HL-60/S4 treated with retinoic acid at 250 ng/mL for 4 days and 3 days (cell line): ENCODE measurements at regions not wholly inside any gene's neighbourhood (a gene's known extent, or its start where the extent isn't known, plus 50 kb on each side); places are given as distances from the start of the nearest gene placed in this dataset.
"Not testable (repeated sequence)": the region's sequence is repeated elsewhere in the genome, so short reads cannot be mapped to it uniquely, and the experiment has no call there.

Experiments used
- in situ Hi-C: fragments of 300-500 bp; cut with MboI; formaldehyde crosslinking; loops from 2 replicates; pipeline ENCODE4 v1.7.0; 2022; ENCODE audit warnings: low sequenced_read_pairs

DNA sequence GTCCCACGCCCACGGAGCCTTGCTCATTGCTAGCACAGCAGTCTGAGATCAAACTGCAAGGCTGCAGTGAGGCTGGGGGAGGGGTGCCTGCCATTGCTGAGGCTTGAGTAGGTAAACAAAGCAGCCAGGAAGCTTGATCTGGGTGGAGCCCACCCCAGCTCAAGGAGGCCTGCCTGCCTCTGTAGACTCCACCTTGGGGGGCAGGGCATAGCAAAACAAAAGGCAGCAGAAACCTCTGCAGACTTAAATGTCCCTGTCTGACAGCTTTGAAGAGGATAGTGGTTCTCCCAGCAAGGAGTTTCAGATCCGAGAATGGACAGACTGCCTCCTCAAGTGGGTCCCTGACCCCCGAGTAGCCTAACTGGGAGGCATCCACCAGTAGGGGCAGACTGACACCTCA lies 239.7 kb downstream of the DAD1 start:
- in situ Hi-C loops, result not testable (repeated sequence)

DNA sequence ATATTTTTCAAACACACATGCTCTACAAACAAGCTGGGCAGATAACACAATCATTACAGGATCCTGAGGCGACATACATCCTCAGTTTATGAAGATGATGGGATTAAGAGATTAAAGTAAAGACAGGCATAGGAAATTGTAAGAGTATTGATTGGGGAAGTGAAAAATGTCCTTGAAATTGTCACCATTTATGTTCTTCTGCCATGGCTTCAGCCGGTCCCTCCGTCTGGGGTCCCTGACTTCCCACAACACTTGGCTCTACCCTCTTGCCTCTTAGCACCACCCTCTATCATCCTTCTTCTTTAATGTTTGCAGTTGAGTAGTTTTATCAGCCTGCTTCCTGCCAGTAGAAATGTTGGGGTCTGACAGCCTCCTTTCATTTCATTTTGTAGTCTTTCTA lies 244.4 kb downstream of the DAD1 start:
- in situ Hi-C loops, result no loop called here

DNA sequence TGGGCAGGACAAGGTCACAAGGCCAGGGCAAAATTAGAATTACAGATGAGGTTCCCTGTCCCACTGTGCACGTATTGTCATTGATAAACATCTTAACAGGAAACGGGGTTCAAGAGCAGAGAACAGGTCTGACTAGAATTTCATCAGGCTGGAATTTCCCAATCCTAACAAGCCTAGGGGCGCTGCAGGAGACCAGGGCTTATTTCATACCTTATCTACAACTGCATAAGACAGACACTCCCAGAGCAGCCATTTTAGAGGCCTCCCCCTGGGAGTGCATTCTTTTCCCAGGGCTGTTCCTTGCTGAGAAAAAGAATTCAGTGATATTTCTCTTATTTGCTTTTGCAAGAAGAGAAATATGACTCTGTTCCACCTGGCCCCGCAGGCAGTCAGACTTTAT lies 244.8 kb downstream of the DAD1 start:
- in situ Hi-C loops, result not testable (repeated sequence)

DNA sequence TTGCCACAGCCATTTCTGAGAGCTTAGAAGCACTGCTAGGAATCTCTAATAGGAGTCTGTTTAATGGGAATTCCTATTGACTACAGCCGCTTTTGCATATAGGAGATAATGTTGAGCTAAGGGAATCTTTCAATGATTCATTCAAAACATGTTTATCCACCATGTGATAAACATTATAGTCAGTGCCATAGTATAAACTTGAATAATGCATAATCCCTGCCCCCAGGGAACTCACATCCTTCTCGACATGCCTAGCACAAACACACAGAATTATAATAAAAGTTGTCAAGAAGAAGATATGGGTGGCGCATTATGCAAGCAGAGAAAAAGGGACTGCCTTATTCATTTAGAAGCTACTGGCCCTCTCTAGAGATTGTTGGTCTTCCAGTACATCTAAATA lies 248.0 kb downstream of the DAD1 start:
- in situ Hi-C loops, result no loop called here

DNA sequence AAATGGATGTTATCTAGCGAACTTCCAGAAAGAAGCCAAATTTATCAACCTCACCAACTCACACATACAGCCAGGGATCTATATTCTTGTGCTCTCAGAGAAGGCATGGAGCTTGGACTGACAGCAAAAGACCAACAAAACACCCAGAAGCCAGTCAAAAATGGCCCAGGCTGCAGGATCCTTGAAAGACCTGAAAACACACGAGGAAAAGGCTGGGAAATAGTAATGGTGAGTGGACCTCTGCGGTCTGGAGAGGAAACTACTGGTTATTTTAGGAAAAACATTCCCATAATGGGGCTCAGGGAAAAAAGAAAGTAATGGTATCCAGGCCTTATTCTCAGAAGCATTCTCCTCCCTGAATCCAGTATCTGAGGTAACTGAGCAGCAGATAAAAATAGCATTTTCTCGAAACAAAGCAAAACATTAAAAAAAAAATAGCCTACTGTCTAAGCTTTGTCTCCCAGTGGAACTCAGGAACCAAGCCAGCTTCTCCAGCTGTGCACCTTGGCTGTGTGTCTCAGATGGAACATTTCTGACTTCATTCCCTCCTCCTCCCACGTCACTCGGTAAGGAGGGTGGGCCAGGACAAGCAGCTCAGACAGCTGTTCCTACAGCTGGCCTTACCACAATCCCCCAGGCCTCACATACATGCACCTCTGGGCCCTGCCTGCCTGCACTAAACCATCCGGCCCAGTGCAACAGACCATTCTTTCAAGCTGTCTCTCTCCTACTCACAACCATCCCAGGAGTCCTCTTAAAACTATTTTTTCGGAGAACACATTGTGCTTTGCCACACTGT lies 249.9 kb downstream of the DAD1 start:
- in situ Hi-C loops, result no loop called here

DNA sequence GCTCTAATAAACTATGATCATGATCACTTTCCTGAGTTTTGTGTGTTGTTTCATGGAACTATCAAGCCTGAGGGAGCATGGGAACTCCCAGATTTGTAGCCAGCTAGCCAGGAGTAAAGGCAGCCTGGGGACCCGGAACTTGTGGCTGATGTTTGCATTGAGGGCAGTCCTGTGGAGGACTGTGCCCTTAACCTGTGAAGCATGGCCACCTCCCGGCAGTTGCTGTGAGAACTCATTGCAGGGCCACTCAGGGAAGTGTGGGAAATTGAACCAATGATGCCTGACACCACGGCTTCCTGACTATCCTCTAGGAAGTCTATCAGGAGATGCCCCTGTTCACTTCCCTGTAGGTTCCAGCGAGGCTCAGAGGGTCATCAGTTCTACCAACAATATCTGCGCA lies 250.6 kb downstream of the DAD1 start:
- in situ Hi-C loops, result no loop called here

DNA sequence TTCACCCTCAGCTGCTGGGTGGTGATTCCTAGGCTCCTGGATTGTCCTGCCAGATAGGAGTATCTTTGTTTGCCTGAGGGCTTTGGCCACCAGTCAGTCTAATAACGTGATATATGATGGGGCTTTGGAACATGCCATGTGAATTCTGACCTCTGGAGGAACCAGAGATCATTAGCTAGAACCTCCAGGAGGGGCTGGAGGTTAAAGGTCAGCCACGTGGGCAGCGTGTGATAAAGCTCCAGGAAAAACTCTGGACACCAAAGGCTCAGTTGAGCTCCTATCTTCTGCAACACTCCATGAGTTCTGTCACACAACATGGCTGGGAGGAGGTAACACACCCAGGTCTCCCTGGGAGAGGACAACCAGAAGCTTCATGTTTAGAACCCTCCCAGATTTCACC lies 251.1 kb downstream of the DAD1 start:
- in situ Hi-C loops, result no loop called here

DNA sequence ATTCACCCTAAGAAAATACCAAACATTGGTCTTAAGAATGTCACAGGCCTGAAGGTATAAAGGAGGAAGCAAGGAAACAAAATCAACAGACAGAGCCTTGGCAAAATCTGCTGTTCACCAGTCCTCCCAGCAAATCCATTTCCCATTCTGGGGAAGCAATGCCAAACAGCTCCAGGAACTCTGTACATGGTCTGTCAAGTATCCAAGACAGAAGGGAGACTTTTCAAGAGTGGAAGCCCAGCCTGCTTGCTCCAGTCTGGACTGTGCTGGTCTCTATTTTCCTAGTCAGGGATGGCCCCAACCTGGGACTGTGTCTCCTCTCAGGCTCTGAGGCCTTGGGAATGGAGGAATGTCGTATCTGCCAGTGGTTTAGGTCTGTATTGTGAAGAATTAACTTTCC lies 251.5 kb downstream of the DAD1 start:
- in situ Hi-C loops, result no loop called here

DNA sequence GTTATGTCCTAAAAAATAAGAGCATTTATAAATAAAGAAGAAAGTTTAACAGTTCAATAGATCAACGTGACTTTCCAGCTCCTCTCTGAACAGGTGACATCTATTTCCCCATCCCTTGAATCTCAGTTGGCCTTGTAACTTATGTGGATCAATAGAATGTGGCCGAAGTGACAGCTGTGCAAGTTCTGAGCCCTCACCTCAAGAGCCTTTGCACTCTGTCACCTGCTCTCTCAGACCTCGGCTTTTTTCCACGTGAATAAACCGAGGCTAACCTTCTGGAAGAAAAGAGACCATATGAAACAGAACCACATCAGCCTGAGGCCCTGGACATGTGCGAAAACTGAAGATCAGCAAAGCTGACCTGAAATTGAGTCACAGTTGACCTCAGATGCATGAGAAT lies 253.0 kb downstream of the DAD1 start:
- in situ Hi-C loops, result no loop called here

DNA sequence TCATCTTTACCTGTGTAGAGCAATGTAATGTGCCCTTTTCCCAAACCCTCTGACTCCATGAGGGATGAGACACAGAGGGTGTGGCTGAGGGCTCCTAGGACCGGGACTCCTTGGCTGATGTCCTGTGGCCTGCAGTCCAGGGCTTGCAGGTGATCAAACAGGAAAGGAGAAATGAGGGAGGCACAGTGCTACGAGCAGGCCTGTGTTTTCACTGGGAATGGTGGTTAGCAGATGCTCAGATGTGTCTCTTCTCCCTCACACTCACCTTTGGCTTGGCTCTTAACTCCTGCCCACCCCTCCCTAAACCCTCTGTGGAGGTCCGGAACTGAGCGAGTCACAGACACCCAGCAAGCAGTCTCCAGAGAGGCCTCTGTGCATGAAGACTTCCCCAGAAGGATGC lies 254.4 kb downstream of the DAD1 start:
- in situ Hi-C loops, result no loop called here

DNA sequence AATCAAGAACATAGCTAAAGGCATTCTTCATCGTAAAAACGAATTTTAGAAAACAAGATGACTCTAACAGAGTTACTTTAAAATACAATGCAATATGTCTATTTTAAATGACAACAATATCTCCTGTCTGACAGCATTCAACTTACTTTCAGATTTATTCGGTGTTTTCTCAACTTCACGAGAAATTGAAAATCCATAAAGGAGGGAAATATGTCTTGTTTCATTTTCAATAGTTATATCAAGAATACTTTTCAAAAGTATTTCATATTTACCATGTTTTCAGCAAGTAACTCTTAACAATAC lies 254.8 kb downstream of the DAD1 start:
- in situ Hi-C loops, result no loop called here

DNA sequence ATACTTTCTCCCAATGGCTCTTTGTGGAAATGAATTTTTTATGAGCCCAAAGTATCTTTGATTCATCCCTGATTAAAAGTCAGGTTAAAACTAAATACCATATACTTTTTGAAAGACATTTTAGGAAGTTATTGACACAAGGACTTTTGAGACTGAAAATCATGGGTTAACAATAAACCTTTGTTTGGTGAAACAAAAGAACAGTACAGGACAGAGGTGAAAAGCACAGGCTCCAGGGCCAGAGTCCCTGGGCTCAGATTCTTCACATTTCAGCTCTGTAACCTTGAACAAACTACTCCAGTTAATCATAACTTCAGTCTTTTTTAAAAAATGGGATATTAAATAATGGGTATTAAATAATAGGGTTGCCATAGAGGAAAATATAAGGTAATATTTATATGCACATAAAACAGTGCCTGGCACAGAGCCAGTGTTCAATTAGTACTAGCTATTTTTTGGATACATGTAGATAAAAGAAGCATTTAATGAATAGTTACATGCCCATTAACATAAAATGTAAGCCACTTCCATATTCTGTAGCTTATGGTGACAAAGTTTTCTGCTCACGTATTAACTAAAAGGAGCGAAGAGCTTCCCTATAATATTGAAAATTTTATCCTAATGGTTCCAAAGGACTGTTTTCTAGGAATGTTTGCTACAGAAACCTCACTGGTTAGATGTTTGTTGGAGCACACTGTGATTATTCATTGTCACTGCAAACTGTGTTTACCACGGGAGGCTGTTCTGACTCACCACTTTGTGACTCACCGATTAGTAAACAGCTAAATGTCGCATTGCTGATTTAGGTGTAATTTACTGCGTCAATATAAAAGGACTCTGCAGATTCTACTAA lies 255.4 kb downstream of the DAD1 start:
- in situ Hi-C loops, result no loop called here

DNA sequence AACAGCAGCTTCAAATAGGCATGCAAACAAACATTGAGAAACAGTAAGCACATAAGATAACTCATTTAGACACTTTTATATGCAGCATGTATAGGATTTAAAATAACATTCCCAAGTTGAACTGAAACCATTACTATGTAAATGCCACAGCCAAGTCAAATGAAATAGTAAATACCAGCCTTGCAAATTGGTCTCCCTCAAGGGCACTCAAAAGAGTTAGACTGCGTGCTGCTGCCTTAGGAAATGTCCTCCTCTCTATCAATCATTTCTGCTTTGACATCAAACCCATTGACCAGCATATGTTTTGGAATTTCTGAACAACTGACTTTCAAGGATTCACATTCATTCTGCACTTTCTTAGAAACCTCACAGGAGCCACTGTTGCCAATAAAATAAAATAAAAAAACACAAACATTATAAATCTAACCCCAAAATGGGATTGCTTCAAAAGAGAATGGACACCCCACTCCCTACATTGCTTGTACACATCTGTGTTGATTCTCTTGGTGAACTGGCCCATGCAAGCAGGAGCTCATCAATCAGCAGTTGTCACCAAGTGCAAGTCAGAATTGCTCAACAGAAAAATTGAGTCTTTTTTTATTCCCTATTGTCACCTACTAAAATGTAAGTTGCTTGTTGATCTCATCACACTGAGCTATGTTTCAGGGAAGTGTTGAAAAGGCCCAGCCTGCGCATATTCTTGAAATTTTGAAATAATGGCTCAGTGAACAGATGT lies 256.2 kb downstream of the DAD1 start:
- in situ Hi-C loops, result no loop called here

DNA sequence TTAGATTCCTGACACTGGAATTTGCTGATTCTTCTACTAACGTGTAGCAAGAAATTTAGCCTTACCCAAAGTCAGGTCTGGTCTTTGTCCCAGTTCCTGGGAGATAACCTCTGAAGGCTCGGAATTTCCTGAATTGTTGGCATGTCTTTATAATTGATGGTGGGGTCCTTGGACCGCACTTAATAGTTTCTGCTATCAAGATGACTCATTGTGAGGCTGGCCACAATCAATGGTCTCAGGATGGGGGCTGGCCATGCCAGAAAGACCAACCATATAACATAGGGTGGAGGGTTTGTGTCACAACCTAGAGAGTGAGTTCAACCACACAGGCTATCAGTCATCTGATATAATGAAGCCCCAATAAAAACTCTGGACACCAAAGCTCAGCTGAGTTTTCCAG lies 259.7 kb downstream of the DAD1 start:
- in situ Hi-C loops, result no loop called here

DNA sequence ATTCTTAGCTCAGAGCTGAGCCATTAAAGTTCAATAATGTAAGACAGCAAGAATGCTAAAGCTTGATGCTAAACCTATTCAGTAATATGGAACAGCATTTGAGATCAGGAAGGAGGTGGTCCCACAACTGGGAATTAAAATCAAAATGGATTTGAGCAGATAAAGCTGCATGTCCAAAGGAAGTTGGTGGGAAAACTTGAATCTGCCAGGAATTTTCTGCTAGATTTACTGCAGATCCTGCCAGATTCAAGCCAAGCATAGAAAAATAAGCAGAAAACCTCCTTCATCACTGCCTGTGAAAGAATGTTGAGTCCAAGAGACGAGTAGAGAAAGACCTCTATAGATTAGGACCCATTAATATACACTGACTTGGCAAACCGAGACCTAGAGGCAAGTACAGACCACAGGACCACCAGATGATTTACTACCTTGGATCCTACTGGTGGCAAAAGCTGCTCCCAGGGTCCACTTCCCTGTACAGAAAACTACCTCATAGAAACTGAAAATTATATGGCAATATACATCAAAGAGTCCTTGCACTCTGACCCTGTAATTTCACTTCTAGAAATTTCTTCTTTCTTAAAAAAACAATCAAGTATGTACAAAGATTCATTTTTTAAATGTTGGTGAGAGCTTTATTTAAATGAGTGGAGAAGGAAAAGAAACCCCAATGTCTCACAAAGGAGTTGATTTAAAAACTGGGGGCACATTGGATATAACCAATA lies 263.2 kb downstream of the DAD1 start:
- in situ Hi-C loops, result no loop called here

DNA sequence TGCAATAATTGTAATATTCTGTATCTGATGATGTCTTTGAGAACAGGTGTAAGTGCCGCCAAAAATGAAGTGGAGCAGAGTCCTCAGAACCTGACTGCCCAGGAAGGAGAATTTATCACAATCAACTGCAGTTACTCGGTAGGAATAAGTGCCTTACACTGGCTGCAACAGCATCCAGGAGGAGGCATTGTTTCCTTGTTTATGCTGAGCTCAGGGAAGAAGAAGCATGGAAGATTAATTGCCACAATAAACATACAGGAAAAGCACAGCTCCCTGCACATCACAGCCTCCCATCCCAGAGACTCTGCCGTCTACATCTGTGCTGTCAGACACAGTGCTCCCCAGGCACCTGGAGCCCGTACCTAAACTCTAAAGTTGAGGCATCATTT lies 268.7 kb downstream of the DAD1 start:
- in situ Hi-C loops, result no loop called here

DNA sequence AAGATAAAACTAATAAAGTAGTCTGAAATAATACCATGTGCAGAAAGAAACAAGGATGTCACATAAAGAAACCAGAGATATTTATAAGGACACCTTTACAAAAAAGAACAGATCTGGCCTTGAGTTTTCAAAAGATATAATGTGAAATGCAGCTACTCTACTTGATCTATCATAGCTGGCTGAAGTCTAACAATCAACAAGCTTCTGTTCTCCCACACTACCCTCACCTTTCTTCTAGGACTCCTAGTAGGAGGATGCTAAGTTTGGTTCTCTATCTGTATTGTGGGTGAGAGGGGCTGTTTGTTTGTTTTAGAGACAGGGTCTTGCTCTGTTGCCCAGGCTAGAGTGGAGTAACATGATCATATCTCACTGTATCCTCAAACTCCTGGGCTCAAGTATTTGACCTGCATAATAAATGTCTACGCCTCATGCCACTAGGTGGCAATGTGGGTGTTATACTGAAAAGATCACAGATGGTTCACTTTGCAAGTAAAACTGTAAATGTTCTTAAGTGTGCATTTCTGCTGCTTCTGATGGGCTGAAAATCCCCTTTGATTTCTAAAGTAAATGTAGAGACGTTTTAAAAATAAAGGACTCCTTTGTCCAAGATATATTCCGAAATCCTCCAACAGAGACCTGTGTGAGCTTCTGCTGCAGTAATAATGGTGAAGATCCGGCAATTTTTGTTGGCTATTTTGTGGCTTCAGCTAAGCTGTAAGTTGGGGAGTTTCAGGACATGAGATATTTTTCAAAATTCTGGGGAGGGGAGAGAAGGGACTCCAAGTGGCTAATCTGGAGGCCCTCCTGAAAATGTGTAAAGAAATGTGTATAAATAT lies 269.3 kb downstream of the DAD1 start:
- in situ Hi-C loops, result no loop called here

DNA sequence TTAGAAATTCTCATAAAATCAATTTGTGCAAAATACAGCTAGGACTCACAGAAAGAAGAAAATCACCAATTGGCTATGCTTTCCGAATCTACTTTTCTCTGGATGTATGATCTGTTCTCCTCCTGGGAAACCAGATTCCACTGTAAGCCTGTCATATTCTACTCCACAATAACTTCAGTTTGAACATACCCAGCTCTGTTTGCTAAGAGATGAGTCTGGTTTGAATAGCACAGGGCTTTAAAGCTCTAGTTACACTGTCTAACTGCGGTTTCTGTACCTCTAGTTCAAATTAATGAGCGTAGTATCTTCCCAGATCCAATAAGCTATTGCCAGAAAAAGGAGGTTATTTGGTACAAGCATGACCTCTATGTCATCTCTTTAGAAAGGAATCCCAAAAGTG lies 270.1 kb downstream of the DAD1 start:
- in situ Hi-C loops, result no loop called here

DNA sequence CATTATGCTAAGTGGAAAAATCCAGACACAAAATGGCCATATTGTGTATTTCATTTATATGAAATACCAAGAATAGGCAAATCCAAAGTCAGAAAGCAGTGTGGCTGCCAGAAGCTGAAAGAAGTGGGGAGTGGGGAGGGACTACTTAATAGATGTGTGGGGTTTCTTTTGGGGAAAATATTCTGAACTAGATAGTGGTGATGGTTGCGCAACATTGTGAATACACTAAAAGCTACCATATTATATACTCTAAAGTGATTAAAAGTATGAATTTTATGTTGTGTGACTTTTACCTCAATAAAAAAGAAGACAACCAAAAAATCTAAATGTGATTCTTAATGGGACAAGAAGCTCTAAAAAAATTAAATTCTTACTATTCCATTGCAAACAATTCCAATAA lies 272.6 kb downstream of the DAD1 start:
- in situ Hi-C loops, result no loop called here

DNA sequence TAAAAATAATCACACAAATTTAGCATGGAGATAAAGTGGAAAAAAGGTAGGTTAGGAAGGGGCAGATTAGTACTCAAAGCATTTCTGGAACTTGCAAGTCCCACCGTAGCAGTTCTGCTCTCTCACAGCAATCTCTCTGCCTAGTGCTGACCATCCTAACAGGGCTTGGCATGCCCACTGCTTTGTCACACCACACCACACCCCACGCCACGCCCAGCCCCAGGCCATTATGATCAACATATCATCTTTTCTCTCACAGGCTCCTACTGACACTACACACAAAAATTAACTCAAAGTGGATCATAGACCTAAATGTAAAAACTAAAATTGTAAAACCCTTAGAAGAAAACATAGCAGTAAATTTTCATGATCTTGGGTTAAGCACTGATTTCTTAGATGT lies 273.7 kb downstream of the DAD1 start:
- in situ Hi-C loops, result no loop called here
